ENCODE measurements at regions not wholly inside any gene's neighbourhood (a gene's known extent, or its start where the extent isn't known, plus 50 kb on each side); places are given as distances from the start of the nearest gene placed in this dataset.

GRCh38 chr14:42378880-42379279 is 772.2 kb downstream of the LRFN5 start:
- DNase-seq (ENCODE audit: low spot score): no peak

- DNase-seq (ENCODE audit: low spot score): no peak
Observed at GRCh38 chr14:42378274-42378673, 771.6 kb downstream of the LRFN5 start.

- no peak for DNase-seq (ENCODE audit: low spot score)
Observed at GRCh38 chr14:42374332-42374731, 767.7 kb downstream of the LRFN5 start.

- DNase-seq (ENCODE audit: low spot score): no peak
Observed at GRCh38 chr14:42370056-42370455, 763.4 kb downstream of the LRFN5 start.

- no peak for DNase-seq (ENCODE audit: low spot score)
Observed at GRCh38 chr14:42368234-42368633, 761.6 kb downstream of the LRFN5 start.

GRCh38 chr14:42353315-42353714 is 746.6 kb downstream of the LRFN5 start:
- no peak for DNase-seq (ENCODE audit: low spot score)

GRCh38 chr14:42335918-42336317 is 729.2 kb downstream of the LRFN5 start:
- no peak for DNase-seq (ENCODE audit: low spot score)

GRCh38 chr14:42334931-42335330 is 728.3 kb downstream of the LRFN5 start:
- no peak for DNase-seq (ENCODE audit: low spot score)

GRCh38 chr14:42323426-42323825 is 716.8 kb downstream of the LRFN5 start:
- no peak for DNase-seq (ENCODE audit: low spot score)

GRCh38 chr14:42322531-42323284 is 716.0 kb downstream of the LRFN5 start:
- no peak for DNase-seq (ENCODE audit: low spot score)

GRCh38 chr14:42319996-42320395 is 713.3 kb downstream of the LRFN5 start:
- no peak for DNase-seq (ENCODE audit: low spot score)

GRCh38 chr14:42316693-42317092 is 710.0 kb downstream of the LRFN5 start:
- no peak for DNase-seq (ENCODE audit: low spot score)

- no peak for DNase-seq (ENCODE audit: low spot score)
Observed at GRCh38 chr14:42311876-42312275, 705.2 kb downstream of the LRFN5 start.

GRCh38 chr14:42307239-42307825 is 700.7 kb downstream of the LRFN5 start:
- no peak for DNase-seq (ENCODE audit: low spot score)

GRCh38 chr14:42299692-42300091 is 693.0 kb downstream of the LRFN5 start:
- no peak for DNase-seq (ENCODE audit: low spot score)

- DNase-seq (ENCODE audit: low spot score): no peak
Observed at GRCh38 chr14:42293180-42293579, 686.5 kb downstream of the LRFN5 start.

GRCh38 chr14:42277840-42278239 is 671.2 kb downstream of the LRFN5 start:
- DNase-seq (ENCODE audit: low spot score): no peak

GRCh38 chr14:42269234-42269633 is 662.6 kb downstream of the LRFN5 start:
- DNase-seq (ENCODE audit: low spot score): no peak

- DNase-seq (ENCODE audit: low spot score): no peak
Observed at GRCh38 chr14:42248131-42248530, 641.5 kb downstream of the LRFN5 start.

- no peak for DNase-seq (ENCODE audit: low spot score)
Observed at GRCh38 chr14:42241101-42241500, 634.4 kb downstream of the LRFN5 start.

GRCh38 chr14:42229976-42230375 is 623.3 kb downstream of the LRFN5 start:
- no peak for DNase-seq (ENCODE audit: low spot score)

GRCh38 chr14:42229294-42229693 is 622.6 kb downstream of the LRFN5 start:
- DNase-seq (ENCODE audit: low spot score): no peak

- no peak for DNase-seq (ENCODE audit: low spot score)
Observed at GRCh38 chr14:42228611-42229010, 621.9 kb downstream of the LRFN5 start.
